ENCODE measurements at regions not wholly inside any gene's neighbourhood (a gene's known extent, or its start where the extent isn't known, plus 50 kb on each side); places are given as distances from the start of the nearest gene placed in this dataset.

GRCh38 chr16:48487287-48487686 lies 102.1 kb upstream of the SIAH1 start:
- DNase-seq, result no peak

GRCh38 chr16:48481772-48482171 lies 96.6 kb upstream of the SIAH1 start:
- no peak for DNase-seq

GRCh38 chr16:48481211-48481610 lies 96.0 kb upstream of the SIAH1 start:
- no peak for DNase-seq

DNA sequence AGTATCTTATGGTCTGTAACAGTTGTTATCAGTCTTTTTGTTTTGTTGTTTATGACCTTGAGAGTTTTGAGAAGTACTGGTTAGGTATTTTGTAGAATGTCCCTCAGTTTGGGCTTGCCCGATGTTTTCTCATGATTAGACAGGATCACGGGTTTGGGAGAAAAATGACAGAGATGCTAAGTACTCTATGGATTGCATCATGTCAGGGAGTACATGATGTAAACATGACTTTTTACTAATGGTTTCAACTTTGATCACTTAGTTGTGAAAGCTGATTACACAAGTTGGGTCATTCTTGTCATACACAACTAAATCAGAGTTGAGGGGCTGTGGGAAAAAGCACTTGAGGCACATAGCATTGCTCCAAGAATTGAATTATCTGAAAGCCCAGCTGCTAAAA lies 94.7 kb upstream of the SIAH1 start:
- DNase-seq, result no peak

GRCh38 chr16:48479329-48479728 lies 94.1 kb upstream of the SIAH1 start:
- no peak for DNase-seq

DNA sequence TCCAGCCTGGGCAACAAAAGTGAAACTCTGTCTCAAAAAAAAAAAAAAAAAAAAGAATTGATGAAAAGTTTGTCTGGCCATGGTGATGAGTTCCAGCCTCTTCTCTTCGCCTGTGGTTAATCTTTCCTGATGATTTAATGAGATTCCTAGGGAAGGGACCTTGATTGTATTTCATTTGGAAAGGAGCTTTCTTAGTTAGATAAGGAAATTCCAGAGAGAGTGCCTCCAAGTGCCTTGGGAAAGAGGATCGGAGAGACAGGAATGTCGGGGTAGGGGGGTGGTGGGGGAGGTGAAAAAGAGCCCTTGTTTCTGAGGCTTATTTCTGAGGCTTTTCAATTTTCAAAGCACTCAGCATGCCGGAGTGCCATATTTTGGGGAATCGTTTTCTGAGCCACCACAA lies 93.2 kb upstream of the SIAH1 start:
- DNase-seq, result peak; percentile 78

DNA sequence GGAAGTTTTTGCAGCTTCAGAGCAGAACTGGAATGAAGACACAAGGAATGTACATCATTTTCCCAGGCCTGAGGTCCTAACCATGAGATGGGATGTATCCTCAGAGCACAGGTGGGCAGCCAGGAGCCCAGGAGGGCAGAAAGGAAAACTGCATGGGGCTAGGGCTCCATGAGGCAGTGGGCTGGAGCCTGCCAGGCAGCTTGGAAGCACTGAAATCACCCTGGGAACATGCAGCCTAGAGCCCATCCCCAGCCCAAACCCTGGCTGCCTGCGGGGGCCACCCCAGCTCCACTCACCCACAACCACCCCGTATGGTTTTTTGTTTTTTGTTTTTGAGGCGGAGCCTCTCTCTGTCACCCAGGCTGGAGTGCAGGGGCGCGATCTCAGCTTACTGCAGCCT lies 86.2 kb upstream of the SIAH1 start:
- DNase-seq, result no peak

GRCh38 chr16:48462106-48462740 lies 77.0 kb upstream of the SIAH1 start:
- DNase-seq, result no peak

DNA sequence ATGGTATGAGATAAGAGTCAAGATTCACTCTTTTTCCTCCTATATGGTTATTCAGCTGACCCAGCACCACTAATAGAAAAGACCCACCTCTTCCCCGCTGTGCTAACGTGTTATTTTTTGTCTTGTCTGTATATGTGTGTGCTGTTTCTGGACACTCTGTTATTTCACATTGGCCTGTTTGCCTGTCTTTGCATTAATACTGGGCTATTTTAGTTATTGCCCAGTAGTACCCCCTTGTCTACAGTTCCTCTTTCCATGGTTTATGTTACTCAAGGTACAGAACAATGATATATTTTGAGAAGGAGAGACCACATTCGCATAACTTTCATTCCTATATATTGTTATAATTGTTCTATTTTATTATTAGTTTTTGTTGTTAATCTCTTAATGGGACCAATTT lies 74.0 kb upstream of the SIAH1 start:
- no peak for DNase-seq

DNA sequence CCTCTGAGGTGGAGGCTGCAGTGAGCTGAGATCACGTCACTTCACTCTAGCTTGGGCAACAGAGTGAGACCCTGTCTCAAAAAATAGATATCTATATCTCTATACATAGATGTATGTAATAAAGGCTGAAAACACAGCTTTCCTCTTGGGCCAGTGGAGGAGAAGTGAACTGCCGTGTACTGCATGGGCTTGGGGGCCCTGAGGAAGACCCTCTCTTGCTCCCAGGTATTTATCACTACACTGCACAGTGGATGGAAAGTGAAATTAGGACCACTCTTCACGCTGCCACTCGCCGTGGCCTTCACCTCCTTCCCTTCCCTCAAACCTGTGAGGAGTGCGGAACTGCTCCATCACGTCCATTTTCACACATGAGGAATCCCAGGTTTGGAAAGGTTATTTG lies 68.8 kb upstream of the SIAH1 start:
- no peak for DNase-seq

GRCh38 chr16:48452991-48453760 lies 68.0 kb upstream of the SIAH1 start:
- no peak for DNase-seq

DNA sequence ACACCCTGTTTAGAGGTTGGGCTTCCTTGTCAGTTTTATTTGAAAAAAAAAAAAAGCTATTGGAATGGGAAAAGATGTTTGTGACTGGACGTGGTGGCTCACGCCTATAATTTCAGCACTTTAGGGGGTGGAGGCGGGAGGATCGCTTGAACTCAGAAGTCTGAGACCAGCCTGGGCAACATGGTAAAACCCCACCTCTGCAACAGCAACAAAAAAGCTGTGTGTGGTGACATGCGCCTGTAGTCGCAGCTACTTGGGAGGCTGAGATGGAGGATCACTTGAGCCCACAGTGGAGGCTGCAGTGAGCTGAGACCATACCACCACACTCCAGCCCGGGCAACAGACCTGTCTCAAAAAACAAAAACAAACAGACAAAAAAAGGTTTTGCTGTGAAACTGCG lies 66.1 kb upstream of the SIAH1 start:
- no peak for DNase-seq

DNA sequence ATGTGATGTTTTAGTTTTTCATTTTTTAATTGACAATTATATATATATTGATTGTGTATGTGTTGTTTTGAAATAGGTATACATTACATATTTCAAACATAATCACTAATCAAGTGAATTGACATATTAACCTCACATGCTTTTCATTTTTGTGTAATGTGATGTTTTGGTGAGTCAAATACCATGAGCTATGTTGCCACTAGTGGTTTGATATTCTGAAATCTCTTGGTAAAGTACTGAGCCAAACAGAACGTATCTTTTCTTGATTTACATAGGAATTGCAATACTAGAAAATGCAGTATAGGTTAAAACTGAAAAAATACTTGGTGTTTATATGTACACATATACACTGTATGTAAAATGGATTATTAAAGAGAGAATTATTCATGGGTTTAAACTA lies 65.2 kb upstream of the SIAH1 start:
- DNase-seq, result peak; percentile 21

DNA sequence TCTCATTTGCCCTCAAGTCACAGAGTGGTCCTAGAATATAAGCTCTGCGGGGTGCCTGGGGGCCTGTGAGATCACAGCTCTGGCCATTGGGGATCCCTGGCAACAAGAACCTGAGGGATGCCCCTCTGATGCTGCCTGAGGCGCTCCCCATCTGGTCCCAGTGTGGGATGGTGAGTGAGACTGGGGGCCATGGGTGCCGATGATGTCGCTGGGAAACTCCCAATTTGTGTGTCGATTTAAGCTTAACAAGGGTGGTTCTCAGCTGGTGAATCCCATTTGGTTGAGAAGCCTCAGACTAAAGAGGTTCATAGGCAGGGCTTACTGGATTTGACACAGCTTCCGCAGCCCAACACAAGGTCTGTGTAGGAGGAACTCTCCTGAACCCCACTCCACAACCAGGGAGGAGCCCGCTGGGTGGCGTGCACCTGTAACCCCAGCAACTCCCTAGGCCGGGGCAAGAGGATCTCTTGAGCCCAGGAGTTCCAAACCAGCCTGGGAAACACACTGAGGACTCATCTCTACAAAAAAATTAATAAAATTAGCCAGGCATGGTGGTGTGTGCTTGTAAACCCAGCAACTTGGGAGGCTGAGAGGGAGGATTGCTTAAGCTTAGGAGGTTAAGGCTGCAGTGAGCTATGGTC lies 63.7 kb upstream of the SIAH1 start:
- no peak for DNase-seq

- no peak for DNase-seq
Observed at GRCh38 chr16:48447940-48448536, 62.8 kb upstream of the SIAH1 start.

DNA sequence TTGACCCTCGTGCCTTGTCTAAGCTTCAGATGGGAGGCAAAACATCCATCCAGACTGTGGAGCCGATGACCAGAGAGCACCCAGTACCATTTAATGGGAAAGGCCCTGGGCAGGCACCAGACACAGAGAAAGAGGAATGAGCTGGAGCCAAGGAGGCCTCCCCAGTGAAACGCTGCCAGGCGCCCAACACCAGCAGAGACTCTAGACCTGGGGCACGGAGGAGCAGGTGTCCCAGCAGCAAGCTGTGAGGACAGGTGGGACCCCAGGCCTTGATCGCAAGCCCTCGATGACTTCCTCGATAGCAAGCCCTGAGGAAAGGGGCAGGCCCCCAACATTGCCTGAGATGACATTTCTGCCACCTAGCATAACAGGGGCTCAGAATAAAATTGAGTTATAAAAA lies 62.2 kb upstream of the SIAH1 start:
- DNase-seq, result no peak

DNA sequence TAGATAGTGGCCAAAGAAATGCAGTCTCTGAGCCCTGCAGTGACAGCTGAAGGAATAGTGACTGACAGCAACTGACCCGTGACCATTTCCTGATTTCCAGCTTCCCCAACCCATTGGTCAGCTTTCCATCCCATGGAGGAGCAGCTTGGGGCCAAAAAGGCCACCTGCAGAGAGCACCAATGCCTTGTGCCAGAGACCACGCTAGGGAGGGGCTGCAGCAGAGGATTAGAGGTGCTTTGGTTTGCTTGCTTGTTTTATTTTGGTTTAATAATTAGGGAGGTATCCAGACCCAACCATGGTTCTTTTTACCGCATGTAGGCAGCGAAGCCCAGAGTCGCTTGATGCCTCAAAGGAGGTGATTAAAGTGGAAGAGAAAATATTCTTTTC lies 61.3 kb upstream of the SIAH1 start:
- DNase-seq, result no peak

GRCh38 chr16:48445782-48446533 lies 60.7 kb upstream of the SIAH1 start:
- DNase-seq, result no peak

DNA sequence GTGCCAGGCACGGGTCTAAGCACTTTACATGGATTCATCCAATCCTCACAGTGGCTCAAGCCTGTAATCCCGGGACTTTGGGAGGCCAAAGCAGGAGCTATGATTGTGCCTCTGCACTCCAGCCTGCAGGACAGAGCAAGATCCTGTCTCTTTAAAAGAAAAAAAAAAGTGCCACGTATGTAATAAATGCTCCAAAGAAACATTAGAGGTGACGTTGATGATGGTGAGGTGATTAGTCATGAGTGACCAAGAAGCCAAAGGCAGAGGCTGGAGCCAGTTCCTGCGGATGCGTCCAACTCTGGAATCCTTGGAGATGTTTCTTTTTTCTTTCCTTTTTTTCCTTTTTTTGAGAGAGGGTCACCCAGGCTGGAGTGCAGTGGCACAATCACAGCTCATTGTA lies 59.4 kb upstream of the SIAH1 start:
- DNase-seq, result peak; percentile 87

DNA sequence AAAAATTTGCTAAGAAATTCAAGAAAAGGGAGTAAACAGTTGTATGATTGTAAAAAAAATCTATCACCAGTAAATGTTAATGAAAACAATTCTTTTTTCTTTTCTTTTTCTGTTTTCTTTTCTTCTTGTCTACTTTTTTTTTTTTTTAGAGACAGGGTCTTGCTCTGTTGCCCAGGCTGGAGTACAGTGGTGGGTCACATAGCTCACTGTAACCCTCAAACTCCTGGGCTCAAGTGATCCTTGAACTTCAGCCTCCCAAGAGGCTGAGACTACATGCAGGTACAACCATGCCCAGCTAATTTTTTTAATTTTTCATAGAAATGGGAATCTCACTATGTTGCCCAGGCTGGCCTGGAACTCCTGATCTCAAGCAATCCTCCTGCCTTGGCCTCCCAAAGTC lies 57.2 kb upstream of the SIAH1 start:
- DNase-seq, result no peak

- DNase-seq, result no peak
Observed at GRCh38 chr16:48441863-48442279, 56.7 kb upstream of the SIAH1 start.

DNA sequence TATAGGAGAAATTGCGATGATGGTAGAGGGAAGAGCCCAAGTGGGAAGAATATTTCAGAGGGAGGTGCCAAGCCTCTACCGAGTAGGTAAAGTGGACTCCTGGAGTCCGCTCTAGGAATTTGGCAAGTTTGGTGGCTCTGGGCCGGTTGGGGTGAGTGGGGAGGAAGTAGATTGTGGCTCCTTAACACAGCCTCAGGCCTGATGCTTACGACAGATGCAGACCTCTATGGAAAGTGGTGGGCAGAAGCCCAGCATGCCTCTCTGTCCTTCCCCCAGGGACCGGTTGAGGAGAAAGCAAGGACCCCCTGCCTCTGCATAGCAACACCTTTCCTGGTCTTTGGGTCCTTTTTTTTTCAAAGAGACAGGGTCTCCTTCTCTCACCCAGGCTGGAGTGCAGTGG lies 55.9 kb upstream of the SIAH1 start:
- no peak for DNase-seq

DNA sequence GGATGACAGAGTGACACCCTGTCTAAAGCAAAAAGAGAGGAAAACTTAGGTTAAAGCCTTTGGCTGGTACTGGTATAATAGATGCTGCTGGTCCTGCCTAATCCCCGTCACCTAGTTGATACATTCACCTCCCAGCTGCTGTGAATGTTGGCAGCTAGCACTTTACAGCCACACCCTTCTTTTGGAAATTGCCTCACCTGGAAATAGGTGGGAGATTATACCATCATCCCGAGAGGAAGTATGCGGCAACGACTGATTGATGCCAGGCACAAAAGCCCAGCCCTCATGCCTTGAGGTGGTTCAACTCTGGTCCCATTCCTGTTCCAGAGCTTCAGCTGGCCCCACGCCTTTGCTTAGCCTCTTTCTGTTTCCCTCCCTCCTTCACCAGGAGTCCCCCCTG lies 53.2 kb upstream of the SIAH1 start:
- DNase-seq, result no peak
